Neuron (in vitro differentiated cells): ENCODE measurements at regions not wholly inside any gene's neighbourhood (a gene's known extent, or its start where the extent isn't known, plus 50 kb on each side); places are given as distances from the start of the nearest gene placed in this dataset.
"Not testable (repeated sequence)": the region's sequence is repeated elsewhere in the genome, so short reads cannot be mapped to it uniquely, and the experiment has no call there.

Experiments used
- H2AFZ ChIP-seq: one replicate; pipeline ENCODE4 v1.6.1; 2013; ENCODE audit warnings: low read depth, mild to moderate bottlenecking, inconsistent platforms, low read length, moderate library complexity
- H3K27me3 ChIP-seq: one replicate; pipeline ENCODE4 v1.6.1; 2013; ENCODE audit warnings: low read length; ENCODE audit not compliant: insufficient read depth
- H3K36me3 ChIP-seq: one replicate; pipeline ENCODE4 v1.6.1; 2013; ENCODE audit warnings: low read length; ENCODE audit not compliant: insufficient read depth
- H3K4me1 ChIP-seq: one replicate; pipeline ENCODE4 v1.6.1; 2013; ENCODE audit warnings: low read length; ENCODE audit not compliant: insufficient read depth
- H3K4me3 ChIP-seq: 2 replicates; pipeline ENCODE4 v1.5.1; 2013; ENCODE audit warnings: mild to moderate bottlenecking, low read length, moderate library complexity
- H3K9me3 ChIP-seq: one replicate; pipeline ENCODE4 v1.6.1; 2013; ENCODE audit warnings: low read length

DNA sequence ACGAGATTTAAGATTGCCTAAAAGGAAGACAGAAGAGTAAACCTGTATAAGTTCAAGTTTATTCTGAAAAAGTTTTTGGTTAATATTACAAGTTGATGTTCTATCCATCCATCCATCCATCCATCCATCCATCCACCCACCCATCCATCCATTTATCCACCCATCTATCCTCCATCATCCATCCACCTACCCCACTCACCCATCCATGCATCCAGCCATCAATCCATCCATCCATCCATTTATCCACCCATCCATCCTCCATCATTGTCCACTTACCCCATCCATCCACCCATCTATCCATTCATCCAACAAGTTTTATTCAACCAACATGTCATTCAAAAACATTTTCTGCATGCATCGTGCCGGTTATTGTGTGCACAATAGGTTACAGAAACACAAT, 89.3 kb downstream of the ZBTB18 start:
- H3K4me3 ChIP-seq, result no peak overlapping the region
- H2AFZ ChIP-seq, result no peak overlapping the region
- no peaks in the 10 kb centered on the region for H3K36me3 ChIP-seq
- no peaks in the 10 kb centered on the region for H3K27me3 ChIP-seq
- peaks cover 3% of the 10 kb centered on the region for H3K4me1 ChIP-seq
- no peaks in the 10 kb centered on the region for H3K9me3 ChIP-seq

DNA sequence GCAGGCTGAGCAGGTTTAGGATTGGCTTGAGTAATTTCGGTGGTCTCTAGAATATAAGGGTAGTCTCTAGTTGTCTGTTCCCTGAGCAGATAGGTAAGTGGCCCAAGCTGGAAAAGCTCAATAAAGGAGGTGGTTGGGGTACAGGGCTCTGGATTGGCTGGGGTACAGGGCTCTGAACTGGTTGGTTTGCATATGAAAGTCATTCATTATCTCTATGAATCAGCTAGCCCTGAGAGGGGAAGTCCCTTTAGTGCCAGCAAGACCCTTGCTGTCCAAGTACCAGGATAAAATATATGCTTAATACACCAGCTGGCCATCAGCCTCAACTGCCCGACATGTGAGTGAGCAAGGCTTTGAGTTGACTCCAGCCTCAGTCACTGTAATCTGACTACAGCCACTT, 93.0 kb downstream of the ZBTB18 start:
- Histone ChIP-seq H3K27me3 (no peaks in the 10 kb centered on the region), H3K36me3 (no peaks in the 10 kb centered on the region), H3K9me3 (no peaks in the 10 kb centered on the region), H3K4me3 (no peak overlapping the region), H3K4me1 (peaks cover 1% of the 10 kb centered on the region), H2AFZ (no peak overlapping the region)

DNA sequence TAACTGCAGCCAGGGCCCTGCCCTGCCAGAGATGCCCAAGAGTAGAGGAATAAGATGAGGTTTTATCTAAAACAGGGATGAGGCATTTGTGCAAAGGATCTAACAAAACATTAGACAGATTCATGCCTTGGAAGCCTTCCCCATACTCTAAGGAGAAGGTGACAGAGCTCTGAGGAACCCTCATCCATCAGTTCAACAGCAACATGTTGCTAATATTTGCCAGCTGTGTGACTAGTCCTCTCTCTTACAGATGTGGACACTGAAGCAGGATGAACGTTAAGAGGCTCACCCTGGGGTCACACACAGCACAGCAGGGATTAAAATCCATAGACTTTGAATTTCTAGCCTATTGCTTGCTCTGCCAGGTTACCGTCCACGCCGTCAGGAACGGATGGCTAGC, 99.0 kb downstream of the ZBTB18 start:
- H3K4me3 ChIP-seq, result no peak overlapping the region
- no peaks in the 10 kb centered on the region for H3K27me3 ChIP-seq
- H3K36me3 ChIP-seq, result no peaks in the 10 kb centered on the region
- no peaks in the 10 kb centered on the region for H3K9me3 ChIP-seq
- no peaks in the 10 kb centered on the region for H3K4me1 ChIP-seq
- no peak overlapping the region for H2AFZ ChIP-seq

DNA sequence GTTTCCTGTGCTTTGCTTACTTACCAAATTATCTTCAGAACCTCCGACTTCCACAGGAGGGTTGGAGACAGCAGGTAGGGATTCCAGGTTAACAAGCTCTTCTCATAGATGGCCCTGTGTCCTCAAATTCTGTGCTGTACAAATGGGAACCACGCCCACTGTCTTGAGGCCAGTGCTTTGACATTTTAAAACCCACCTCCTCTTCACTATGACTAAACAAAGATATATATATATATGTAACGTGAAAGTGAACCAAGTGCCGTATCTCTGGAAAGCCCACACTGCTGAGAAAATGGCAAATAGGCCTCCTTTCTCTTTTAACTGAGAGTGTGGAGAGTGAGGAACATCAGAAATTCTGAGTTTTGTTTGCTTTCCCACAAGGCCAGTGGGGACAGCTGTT, 99.6 kb downstream of the ZBTB18 start:
- H3K4me1 ChIP-seq, result no peaks in the 10 kb centered on the region
- H3K9me3 ChIP-seq, result no peaks in the 10 kb centered on the region
- no peaks in the 10 kb centered on the region for H3K36me3 ChIP-seq
- H2AFZ ChIP-seq, result no peak overlapping the region
- no peak overlapping the region for H3K4me3 ChIP-seq
- no peaks in the 10 kb centered on the region for H3K27me3 ChIP-seq

DNA sequence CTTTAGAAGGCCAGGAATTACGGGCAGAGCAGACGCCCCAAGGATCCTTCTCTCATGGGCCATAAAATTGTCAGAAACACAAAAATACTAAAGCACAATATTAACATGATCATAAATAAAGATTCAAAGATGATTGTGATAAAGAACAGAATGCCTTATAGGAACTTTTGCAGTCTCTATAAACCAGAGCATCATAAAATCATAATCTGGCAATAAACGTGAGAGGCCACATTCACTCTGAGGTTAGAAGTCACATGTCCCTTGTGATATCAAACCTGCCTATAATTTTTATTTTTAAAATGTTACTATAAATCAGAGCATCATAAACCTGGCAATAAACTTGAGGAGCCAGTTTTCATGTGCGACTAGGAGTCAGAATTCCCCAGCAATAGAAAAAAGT, 100.5 kb downstream of the ZBTB18 start:
- H3K9me3 ChIP-seq, result no peaks in the 10 kb centered on the region
- no peaks in the 10 kb centered on the region for H3K27me3 ChIP-seq

DNA sequence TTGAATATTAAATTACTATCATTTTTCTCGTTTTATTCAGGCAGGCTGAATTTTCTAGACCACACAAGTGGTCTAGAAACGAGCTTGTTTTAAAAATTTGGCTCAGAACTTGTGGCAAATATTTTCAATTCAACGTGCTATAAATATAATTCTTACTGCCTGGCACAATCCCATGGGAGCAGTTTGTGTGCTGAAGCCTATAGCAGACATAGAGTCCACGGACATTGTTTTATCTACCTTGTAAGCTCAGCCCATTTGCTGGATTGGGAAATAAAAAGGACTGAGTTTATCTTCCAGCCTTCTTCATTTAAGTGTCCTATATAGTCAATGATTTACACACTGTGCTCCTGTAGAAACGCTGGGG, 103.4 kb downstream of the ZBTB18 start:
- H3K4me1 ChIP-seq, result peaks cover 13% of the 10 kb centered on the region
- H3K36me3 ChIP-seq, result no peaks in the 10 kb centered on the region
- no peak overlapping the region for H3K4me3 ChIP-seq
- H2AFZ ChIP-seq, result no peak overlapping the region
- no peaks in the 10 kb centered on the region for H3K9me3 ChIP-seq
- no peaks in the 10 kb centered on the region for H3K27me3 ChIP-seq

More for the DNA sequence above, 100.5 kb downstream of the ZBTB18 start:
- Histone ChIP-seq H3K4me3 (no peak overlapping the region), H3K4me1 (no peaks in the 10 kb centered on the region), H3K36me3 (no peaks in the 10 kb centered on the region), H2AFZ (no peak overlapping the region)

DNA sequence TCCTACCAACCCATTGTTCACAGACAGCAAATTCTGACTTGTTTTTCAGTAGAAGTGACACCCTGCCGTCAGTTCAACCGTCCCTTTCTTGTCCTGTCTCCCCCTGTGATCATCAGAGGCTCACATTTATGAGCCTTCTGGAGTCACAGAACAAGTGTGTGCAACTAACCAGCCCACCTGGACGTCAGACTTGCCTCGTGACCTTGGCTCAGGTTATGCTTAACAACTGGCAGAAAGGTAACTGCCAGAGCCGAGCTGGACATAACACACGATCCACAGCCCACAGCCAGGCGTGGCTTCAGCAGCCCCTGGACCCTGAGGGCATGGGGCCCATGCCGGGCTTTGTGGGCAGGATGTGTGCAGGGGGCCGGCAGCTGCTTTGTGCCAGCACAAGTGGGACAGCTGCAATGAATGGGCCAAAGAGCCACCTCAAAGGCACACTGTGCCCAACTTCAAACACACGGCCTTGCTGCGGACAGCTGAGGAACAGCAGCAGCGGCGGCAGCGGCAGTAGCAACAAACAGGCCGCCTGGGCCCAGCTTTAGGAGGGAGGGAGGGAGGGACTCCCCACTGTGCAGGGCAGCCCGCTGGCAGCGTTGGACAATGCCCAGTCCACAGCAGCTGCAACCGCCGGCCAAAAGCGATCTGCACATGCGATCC, 103.9 kb downstream of the ZBTB18 start:
- Histone ChIP-seq H2AFZ (no peak overlapping the region), H3K27me3 (no peaks in the 10 kb centered on the region), H3K4me1 (peaks cover 18% of the 10 kb centered on the region), H3K4me3 (no peak overlapping the region), H3K9me3 (no peaks in the 10 kb centered on the region), H3K36me3 (no peaks in the 10 kb centered on the region)

DNA sequence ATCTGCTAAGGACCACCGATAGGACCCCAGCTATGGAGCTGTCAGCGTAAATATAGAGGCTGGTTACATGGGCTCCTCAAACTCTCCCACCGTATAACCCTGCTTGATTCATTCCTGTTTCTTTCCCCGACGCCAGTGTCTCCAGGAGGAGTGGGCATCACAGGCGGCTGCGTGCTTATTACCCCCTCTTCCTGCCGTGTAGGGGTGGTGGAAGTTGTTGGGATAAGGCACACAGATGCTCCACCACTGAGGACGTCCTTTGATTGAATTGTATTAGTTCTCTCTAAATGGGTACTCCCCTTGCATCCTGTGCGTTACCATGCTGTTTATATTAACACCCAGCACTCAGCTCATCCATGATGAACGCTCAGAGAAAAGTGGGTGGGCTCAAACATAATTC, 104.6 kb downstream of the ZBTB18 start:
- no peaks in the 10 kb centered on the region for H3K36me3 ChIP-seq
- no peaks in the 10 kb centered on the region for H3K9me3 ChIP-seq
- H3K4me3 ChIP-seq, result no peak overlapping the region
- no peaks in the 10 kb centered on the region for H3K27me3 ChIP-seq
- H2AFZ ChIP-seq, result no peak overlapping the region
- peaks cover 24% of the 10 kb centered on the region for H3K4me1 ChIP-seq

DNA sequence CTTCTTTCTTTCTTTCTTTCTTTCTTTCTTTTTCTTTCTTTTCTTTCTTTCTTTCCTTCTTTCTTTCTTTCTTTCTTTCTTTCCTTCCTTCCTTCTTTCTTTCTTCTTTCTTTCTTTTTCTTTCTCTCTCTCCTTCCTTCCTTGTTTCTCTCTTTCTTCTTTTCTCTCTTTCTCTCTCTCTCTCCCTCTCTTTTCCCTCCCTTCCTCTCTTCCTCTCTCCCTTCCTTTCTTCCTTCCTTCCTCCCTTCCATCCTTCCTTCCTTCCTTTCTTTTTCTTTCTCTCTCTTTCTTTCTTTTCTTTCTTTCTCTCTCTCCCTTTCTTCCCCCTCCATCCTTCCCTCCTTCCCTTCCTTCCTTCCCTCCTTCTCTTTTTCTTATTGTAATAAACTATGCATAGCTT, 105.5 kb downstream of the ZBTB18 start:
- not testable (repeated sequence) for H3K36me3 ChIP-seq, H3K27me3 ChIP-seq, H3K9me3 ChIP-seq, H2AFZ ChIP-seq, H3K4me3 ChIP-seq
- H3K4me1 ChIP-seq, result peaks cover 34% of the 10 kb centered on the region

DNA sequence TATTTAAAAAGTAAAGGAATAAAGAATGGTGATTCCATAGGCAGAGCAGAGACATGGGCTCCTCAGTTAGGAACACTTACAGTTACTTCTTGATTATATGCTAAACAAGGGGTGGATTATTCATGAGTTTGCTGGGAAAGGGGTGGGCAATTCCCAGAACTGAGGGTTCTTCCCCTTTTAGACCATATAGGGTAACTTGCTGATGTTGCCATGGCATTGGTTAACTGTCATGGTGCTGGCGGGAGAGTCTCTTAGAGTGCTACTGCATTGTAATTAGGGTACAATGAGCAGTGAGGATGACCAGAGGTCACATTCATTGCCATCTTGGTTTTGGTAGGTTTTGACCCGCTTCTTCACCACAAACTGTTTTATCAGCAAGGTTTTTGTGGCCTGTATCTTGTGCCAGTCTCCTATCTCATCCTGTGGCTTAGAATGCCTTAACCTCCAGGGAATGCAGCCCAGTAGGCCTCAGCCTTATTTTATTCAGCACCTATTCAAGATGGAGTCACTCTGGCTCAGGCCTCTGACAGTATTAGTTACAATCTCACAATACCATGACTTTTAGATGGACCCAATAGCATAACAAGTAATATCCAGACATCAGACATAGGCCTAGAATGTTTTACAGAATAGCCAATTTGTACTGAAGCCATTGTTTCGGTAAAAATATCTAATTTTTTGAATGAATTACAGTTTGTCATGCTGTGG, 106.8 kb downstream of the ZBTB18 start:
- Histone ChIP-seq H3K36me3 (no peaks in the 10 kb centered on the region), H3K4me1 (peaks cover 37% of the 10 kb centered on the region), H3K4me3 (no peak overlapping the region), H3K27me3 (no peaks in the 10 kb centered on the region), H3K9me3 (no peaks in the 10 kb centered on the region), H2AFZ (no peak overlapping the region)

DNA sequence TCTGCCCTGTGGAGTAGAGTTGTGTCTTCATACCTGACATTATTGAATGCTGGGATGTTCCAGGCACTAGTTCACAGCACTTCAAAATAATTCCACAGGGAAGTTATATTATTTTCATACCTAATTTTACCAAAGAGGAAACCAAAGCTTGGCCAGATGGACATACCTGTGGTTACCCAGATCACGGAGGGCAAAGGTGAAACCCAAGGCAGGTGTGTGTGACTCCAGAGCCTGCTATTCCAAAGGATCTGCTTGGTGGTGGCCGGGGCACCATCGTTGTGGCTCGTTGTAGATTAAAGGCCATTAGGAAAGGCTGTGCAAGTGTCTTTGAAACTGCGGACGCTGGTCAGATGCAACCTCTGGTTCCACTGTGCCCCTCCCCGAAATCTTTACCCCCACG, 108.6 kb downstream of the ZBTB18 start:
- no peaks in the 10 kb centered on the region for H3K9me3 ChIP-seq
- no peak overlapping the region for H2AFZ ChIP-seq
- H3K36me3 ChIP-seq, result no peaks in the 10 kb centered on the region
- no peak overlapping the region for H3K4me3 ChIP-seq
- peaks cover 48% of the 10 kb centered on the region for H3K4me1 ChIP-seq
- H3K27me3 ChIP-seq, result no peaks in the 10 kb centered on the region

DNA sequence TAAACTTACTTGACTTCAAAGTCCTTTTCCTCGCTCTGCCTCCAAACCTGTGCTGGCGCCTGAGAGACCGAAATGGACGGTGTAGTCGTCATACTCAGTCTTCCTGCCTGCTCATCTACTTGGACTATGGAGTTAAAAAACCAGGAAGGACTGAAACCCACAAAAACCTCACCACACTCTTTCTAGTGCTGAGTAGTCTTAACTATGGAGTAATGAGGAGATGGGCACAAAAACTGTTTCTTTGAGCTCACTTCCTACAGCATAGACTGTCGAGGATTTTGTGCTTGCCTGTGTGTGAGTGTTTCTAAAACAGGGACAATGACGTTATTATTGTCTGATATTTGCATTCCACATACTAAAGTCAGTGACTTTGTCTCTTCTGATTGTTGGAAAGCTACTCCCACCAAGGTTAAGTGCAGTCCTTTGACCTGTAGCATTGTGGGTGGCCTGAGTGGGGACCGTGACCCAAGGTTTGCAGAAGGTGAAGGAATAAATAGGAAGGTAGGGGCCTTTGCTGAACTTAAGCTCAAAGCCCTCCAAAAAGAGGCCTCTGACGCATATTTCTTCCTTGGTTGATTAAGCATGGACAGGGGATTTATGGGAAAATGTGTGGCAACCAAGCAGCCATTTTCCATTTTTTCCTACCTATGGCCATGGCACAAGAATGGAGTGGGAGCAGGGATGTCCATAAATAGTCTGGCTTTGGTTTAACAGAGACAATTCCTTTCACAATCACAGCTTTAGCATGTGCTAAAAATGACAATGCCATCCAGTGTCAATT, 109.6 kb downstream of the ZBTB18 start:
- no peaks in the 10 kb centered on the region for H3K36me3 ChIP-seq
- no peak overlapping the region for H3K4me3 ChIP-seq
- H3K9me3 ChIP-seq, result no peaks in the 10 kb centered on the region
- H3K27me3 ChIP-seq, result no peaks in the 10 kb centered on the region
- H3K4me1 ChIP-seq, result peaks cover 48% of the 10 kb centered on the region
- no peak overlapping the region for H2AFZ ChIP-seq

DNA sequence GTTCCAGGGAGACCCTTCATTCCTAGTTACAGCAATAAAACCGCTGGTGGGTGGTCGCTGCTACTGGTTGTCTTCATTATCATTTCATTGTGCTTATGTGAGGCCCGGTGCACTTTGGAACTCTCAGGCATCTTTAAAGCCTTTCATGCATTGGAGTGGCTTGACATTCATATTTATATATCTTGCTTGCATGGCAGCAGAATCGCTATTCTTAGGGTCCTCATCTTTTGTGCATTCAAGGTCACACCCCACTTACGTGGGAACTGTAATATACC, 110.1 kb downstream of the ZBTB18 start:
- no peaks in the 10 kb centered on the region for H3K9me3 ChIP-seq
- peaks cover 48% of the 10 kb centered on the region for H3K4me1 ChIP-seq
- no peak overlapping the region for H2AFZ ChIP-seq
- no peak overlapping the region for H3K4me3 ChIP-seq
- H3K27me3 ChIP-seq, result no peaks in the 10 kb centered on the region
- H3K36me3 ChIP-seq, result no peaks in the 10 kb centered on the region
